GM23338 (cell line): ENCODE measurements at regions not wholly inside any gene's neighbourhood (a gene's known extent, or its start where the extent isn't known, plus 50 kb on each side); places are given as distances from the start of the nearest gene placed in this dataset.

Experiments used
- ATAC-seq: fragments of 200-7000 bp; cut with Tn5 transposase; 3 replicates; pipeline ENCODE4 v1.9.1; 2020
- DNase-seq: peaks from one replicate; pipeline ENCODE4 v3.0.0-alpha.2; 2015; ENCODE audit warnings: low spot score
- H2AFZ ChIP-seq: fragments of 200-600 bp; sonication (generic); 2 replicates; pipeline ENCODE4 v1.8.0; 2016; ENCODE audit warnings: antibody characterized with exemption, mild to moderate bottlenecking, moderate library complexity
- H3F3A ChIP-seq: fragments of 200-600 bp; sonication (generic); replicated peaks from 2 replicates; pipeline ENCODE4 v1.8.0; 2017; ENCODE audit warnings: antibody characterized with exemption, mixed run types, low read depth
- H3K27ac ChIP-seq: fragments of 200-600 bp; sonication (generic); 2 replicates; pipeline ENCODE4 v1.6.1; 2016; ENCODE audit warnings: low read depth
- H3K27me3 ChIP-seq: fragments of 200-600 bp; sonication (generic); 2 replicates; pipeline ENCODE4 v1.8.0; 2016; ENCODE audit warnings: mild to moderate bottlenecking, mixed run types, moderate library complexity; ENCODE audit not compliant: insufficient read depth
- H3K36me3 ChIP-seq: fragments of 200-600 bp; sonication (generic); 2 replicates; pipeline ENCODE4 v1.8.0; 2016; ENCODE audit warnings: mild to moderate bottlenecking; ENCODE audit not compliant: insufficient read depth
- H3K4me1 ChIP-seq: fragments of 200-600 bp; sonication (generic); 2 replicates; pipeline ENCODE4 v1.8.0; 2016; ENCODE audit warnings: mild to moderate bottlenecking, moderate library complexity; ENCODE audit not compliant: insufficient read depth
- H3K4me2 ChIP-seq: fragments of 200-600 bp; sonication (generic); 2 replicates; pipeline ENCODE4 v1.7.1; 2017; ENCODE audit warnings: mixed run types
- H3K4me3 ChIP-seq: fragments of 200-600 bp; sonication (generic); 2 replicates; pipeline ENCODE4 v1.6.1; 2016; ENCODE audit warnings: mixed run types
- H3K79me2 ChIP-seq: fragments of 200-600 bp; sonication (generic); replicated peaks from 2 replicates; pipeline ENCODE4 v1.8.0; 2017; ENCODE audit warnings: mild to moderate bottlenecking; ENCODE audit not compliant: insufficient read depth
- H3K9me2 ChIP-seq: fragments of 200-600 bp; sonication (generic); 2 replicates; pipeline ENCODE4 v1.8.0; 2017; ENCODE audit not compliant: insufficient read depth
- H4K20me1 ChIP-seq: fragments of 200-600 bp; sonication (generic); replicated peaks from 2 replicates; pipeline ENCODE4 v1.8.0; 2017; ENCODE audit warnings: mild to moderate bottlenecking; ENCODE audit not compliant: insufficient read depth
- H3K27ac Mint-ChIP-seq: 2 replicates; pipeline ENCODE4 v1.8.0; 2020; ENCODE audit warnings: inconsistent platforms, mild to moderate bottlenecking, moderate library complexity, mixed read lengths
- H3K27me3 Mint-ChIP-seq: 3 replicates; pipeline ENCODE4 v1.8.0; 2022; ENCODE audit warnings: low read depth, mild to moderate bottlenecking, moderate library complexity, mixed read lengths, inconsistent platforms; ENCODE audit not compliant: insufficient read depth, poor library complexity
- H3K36me3 Mint-ChIP-seq: 3 replicates; pipeline ENCODE4 v1.8.0; 2021; ENCODE audit warnings: low read depth, mild to moderate bottlenecking, inconsistent platforms, moderate library complexity, mixed read lengths
- H3K4me1 Mint-ChIP-seq: 3 replicates; pipeline ENCODE4 v1.8.0; 2020; ENCODE audit warnings: mild to moderate bottlenecking, inconsistent platforms, mixed read lengths
- H3K4me3 Mint-ChIP-seq: 3 replicates; pipeline ENCODE4 v1.8.0; 2021; ENCODE audit warnings: moderate library complexity, mild to moderate bottlenecking, inconsistent platforms, mixed read lengths
- H3K9me3 Mint-ChIP-seq: 3 replicates; pipeline ENCODE4 v1.8.0; 2020; ENCODE audit warnings: moderate library complexity, mild to moderate bottlenecking, inconsistent platforms, mixed read lengths
- CREB1 ChIP-seq: fragments of 250-450 bp; sonication (Bioruptor Pico); IDR thresholded peaks from 2 replicates; pipeline ENCODE4 v1.5.0; 2020; ENCODE audit warnings: low read depth, mild to moderate bottlenecking, moderate library complexity
- EZH2 ChIP-seq: fragments of 200-600 bp; sonication (generic); IDR thresholded peaks from one replicate; pipeline ENCODE4 v1.8.0; 2017; ENCODE audit warnings: antibody characterized with exemption, mild to moderate bottlenecking, low read depth; ENCODE audit not compliant: unreplicated experiment
- EZH2phosphoT487 ChIP-seq: fragments of 200-600 bp; sonication (generic); IDR thresholded peaks from one replicate; pipeline ENCODE4 v1.8.1; 2018; ENCODE audit warnings: antibody characterized with exemption; ENCODE audit not compliant: unreplicated experiment
- JUNB ChIP-seq: IDR thresholded peaks from one replicate; pipeline ENCODE4 v1.6.1; 2016; ENCODE audit warnings: antibody characterized with exemption; ENCODE audit not compliant: unreplicated experiment
- NANOG ChIP-seq: IDR thresholded peaks from 2 replicates; pipeline ENCODE4 v1.6.1; 2016; ENCODE audit warnings: antibody characterized with exemption, borderline replicate concordance
- POLR2AphosphoS5 ChIP-seq: IDR thresholded peaks from 2 replicates; pipeline ENCODE4 v1.6.1; 2016; ENCODE audit warnings: antibody characterized with exemption, low read depth
- REST ChIP-seq: IDR thresholded peaks from one replicate; pipeline ENCODE4 v1.6.1; 2018; ENCODE audit warnings: antibody characterized with exemption; ENCODE audit not compliant: unreplicated experiment
- STAT1 ChIP-seq: IDR thresholded peaks from one replicate; pipeline ENCODE4 v1.6.1; 2016; ENCODE audit warnings: antibody characterized with exemption; ENCODE audit not compliant: unreplicated experiment
- ZNF114 ChIP-seq: fragments of 250-450 bp; sonication (Bioruptor Pico); IDR thresholded peaks from 2 replicates; pipeline ENCODE4 v1.5.0; 2020; ENCODE audit warnings: mild to moderate bottlenecking, moderate library complexity
- ZNF331 ChIP-seq: fragments of 250-450 bp; sonication (Bioruptor Pico); IDR thresholded peaks from 2 replicates; pipeline ENCODE4 v1.5.0; 2020; ENCODE audit warnings: low read depth, mild to moderate bottlenecking, moderate library complexity
- TF ChIP-seq, protein P1 (sequence below): IDR thresholded peaks from 2 replicates; pipeline ENCODE4 v1.6.1; 2016; ENCODE audit warnings: antibody characterized with exemption
- TF ChIP-seq, protein P2 (sequence below): fragments of 250-450 bp; sonication (Bioruptor Pico); IDR thresholded peaks from 2 replicates; pipeline ENCODE4 v1.5.0; 2020; ENCODE audit warnings: mild to moderate bottlenecking, moderate library complexity
- TF ChIP-seq, protein P3 (sequence below), 2 experiments: fragments of 200-600 bp in 1 of 2; sonication (generic) in 1 of 2; conservative IDR thresholded peaks; 2 replicates each; pipeline versions ENCODE4 v1.5.1 to v1.6.1; 2016 to 2017; ENCODE audit warnings: antibody characterized with exemption in 2 of 2, low read depth in 2 of 2, mild to moderate bottlenecking in 2 of 2, moderate library complexity in 1 of 2

DNA sequence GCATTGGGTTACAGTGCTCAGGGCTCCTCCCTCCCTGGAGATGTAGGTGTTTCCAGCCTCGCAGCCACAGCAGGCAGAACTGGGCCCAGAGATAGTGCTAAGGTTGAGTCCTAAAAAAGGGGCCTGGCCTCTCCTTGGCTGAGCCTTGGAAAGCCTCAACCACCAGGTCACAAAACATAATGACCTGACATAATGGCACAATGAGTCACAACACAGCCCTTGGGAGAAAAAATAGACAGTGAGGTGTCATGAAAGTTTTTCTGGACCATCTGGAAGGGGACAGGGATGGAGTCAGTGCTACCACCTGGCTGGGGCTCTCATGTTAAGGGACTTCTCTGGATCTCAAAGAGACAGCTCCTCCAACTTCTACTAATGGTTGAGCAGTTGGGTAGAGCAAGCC is 92.4 kb upstream of the LCLAT1 start:
- Histone ChIP-seq H3K79me2 (no peaks in the 10 kb centered on the region), H4K20me1 (no peaks in the 10 kb centered on the region), H2AFZ (no peak overlapping the region), H3K27ac (no peak overlapping the region), H3K4me2 (no peak overlapping the region), H3K4me3 (no peak overlapping the region), H3K27me3 (no peaks in the 10 kb centered on the region), H3K4me1 (no peaks in the 10 kb centered on the region), H3K9me2 (no peaks in the 10 kb centered on the region), H3K36me3 (no peaks in the 10 kb centered on the region), H3F3A (no peaks in the 10 kb centered on the region)
- H3K27ac Mint-ChIP-seq = no peak overlapping the region
- no peak overlapping the region for H3K4me3 Mint-ChIP-seq
- ATAC-seq (no peak), DNase-seq (no peak)
- H3K27me3 Mint-ChIP-seq = peaks cover 2% of the 10 kb centered on the region
- H3K9me3 Mint-ChIP-seq = no peaks in the 10 kb centered on the region
- no peak for TF ChIP-seq POLR2AphosphoS5
- no peak for TF ChIP-seq EZH2phosphoT487
- TF ChIP-seq, protein P1, sequence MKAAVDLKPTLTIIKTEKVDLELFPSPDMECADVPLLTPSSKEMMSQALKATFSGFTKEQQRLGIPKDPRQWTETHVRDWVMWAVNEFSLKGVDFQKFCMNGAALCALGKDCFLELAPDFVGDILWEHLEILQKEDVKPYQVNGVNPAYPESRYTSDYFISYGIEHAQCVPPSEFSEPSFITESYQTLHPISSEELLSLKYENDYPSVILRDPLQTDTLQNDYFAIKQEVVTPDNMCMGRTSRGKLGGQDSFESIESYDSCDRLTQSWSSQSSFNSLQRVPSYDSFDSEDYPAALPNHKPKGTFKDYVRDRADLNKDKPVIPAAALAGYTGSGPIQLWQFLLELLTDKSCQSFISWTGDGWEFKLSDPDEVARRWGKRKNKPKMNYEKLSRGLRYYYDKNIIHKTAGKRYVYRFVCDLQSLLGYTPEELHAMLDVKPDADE = no peak
- TF ChIP-seq EZH2 = no peak
- TF ChIP-seq NANOG = no peak
- TF ChIP-seq REST = no peak
- no peak for TF ChIP-seq CREB1
- TF ChIP-seq, protein P2, sequence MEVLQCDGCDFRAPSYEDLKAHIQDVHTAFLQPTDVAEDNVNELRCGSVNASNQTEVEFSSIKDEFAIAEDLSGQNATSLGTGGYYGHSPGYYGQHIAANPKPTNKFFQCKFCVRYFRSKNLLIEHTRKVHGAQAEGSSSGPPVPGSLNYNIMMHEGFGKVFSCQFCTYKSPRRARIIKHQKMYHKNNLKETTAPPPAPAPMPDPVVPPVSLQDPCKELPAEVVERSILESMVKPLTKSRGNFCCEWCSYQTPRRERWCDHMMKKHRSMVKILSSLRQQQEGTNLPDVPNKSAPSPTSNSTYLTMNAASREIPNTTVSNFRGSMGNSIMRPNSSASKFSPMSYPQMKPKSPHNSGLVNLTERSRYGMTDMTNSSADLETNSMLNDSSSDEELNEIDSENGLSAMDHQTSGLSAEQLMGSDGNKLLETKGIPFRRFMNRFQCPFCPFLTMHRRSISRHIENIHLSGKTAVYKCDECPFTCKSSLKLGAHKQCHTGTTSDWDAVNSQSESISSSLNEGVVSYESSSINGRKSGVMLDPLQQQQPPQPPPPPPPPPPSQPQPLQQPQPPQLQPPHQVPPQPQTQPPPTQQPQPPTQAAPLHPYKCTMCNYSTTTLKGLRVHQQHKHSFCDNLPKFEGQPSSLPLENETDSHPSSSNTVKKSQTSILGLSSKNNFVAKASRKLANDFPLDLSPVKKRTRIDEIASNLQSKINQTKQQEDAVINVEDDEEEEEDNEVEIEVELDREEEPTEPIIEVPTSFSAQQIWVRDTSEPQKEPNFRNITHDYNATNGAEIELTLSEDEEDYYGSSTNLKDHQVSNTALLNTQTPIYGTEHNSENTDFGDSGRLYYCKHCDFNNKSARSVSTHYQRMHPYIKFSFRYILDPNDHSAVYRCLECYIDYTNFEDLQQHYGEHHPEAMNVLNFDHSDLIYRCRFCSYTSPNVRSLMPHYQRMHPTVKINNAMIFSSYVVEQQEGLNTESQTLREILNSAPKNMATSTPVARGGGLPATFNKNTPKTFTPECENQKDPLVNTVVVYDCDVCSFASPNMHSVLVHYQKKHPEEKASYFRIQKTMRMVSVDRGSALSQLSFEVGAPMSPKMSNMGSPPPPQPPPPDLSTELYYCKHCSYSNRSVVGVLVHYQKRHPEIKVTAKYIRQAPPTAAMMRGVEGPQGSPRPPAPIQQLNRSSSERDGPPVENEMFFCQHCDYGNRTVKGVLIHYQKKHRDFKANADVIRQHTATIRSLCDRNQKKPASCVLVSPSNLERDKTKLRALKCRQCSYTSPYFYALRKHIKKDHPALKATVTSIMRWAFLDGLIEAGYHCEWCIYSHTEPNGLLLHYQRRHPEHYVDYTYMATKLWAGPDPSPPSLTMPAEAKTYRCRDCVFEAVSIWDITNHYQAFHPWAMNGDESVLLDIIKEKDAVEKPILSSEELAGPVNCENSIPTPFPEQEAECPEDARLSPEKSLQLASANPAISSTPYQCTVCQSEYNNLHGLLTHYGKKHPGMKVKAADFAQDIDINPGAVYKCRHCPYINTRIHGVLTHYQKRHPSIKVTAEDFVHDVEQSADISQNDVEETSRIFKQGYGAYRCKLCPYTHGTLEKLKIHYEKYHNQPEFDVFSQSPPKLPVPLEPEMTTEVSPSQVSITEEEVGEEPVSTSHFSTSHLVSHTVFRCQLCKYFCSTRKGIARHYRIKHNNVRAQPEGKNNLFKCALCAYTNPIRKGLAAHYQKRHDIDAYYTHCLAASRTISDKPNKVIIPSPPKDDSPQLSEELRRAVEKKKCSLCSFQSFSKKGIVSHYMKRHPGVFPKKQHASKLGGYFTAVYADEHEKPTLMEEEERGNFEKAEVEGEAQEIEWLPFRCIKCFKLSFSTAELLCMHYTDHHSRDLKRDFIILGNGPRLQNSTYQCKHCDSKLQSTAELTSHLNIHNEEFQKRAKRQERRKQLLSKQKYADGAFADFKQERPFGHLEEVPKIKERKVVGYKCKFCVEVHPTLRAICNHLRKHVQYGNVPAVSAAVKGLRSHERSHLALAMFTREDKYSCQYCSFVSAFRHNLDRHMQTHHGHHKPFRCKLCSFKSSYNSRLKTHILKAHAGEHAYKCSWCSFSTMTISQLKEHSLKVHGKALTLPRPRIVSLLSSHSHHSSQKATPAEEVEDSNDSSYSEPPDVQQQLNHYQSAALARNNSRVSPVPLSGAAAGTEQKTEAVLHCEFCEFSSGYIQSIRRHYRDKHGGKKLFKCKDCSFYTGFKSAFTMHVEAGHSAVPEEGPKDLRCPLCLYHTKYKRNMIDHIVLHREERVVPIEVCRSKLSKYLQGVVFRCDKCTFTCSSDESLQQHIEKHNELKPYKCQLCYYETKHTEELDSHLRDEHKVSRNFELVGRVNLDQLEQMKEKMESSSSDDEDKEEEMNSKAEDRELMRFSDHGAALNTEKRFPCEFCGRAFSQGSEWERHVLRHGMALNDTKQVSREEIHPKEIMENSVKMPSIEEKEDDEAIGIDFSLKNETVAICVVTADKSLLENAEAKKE (CRISPR knock-in tag) = no peak
- no peak for TF ChIP-seq ZNF331 (CRISPR knock-in tag)
- TF ChIP-seq STAT1 = no peak
- TF ChIP-seq, protein P3, sequence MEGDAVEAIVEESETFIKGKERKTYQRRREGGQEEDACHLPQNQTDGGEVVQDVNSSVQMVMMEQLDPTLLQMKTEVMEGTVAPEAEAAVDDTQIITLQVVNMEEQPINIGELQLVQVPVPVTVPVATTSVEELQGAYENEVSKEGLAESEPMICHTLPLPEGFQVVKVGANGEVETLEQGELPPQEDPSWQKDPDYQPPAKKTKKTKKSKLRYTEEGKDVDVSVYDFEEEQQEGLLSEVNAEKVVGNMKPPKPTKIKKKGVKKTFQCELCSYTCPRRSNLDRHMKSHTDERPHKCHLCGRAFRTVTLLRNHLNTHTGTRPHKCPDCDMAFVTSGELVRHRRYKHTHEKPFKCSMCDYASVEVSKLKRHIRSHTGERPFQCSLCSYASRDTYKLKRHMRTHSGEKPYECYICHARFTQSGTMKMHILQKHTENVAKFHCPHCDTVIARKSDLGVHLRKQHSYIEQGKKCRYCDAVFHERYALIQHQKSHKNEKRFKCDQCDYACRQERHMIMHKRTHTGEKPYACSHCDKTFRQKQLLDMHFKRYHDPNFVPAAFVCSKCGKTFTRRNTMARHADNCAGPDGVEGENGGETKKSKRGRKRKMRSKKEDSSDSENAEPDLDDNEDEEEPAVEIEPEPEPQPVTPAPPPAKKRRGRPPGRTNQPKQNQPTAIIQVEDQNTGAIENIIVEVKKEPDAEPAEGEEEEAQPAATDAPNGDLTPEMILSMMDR (conservative IDR thresholded peaks at IDR 0.05; ENCODE audit: low read depth in 2 of 2) = no peak
- no peak for TF ChIP-seq ZNF114
- no peak for TF ChIP-seq JUNB
- no peaks in the 10 kb centered on the region for H3K36me3 Mint-ChIP-seq
- H3K4me1 Mint-ChIP-seq = 0 out of 3 replicates have a peak, but pooled peaks cover 3% of the 10 kb centered on the region
